Ishikawa (cell line): ENCODE measurements at regions not wholly inside any gene's neighbourhood (a gene's known extent, or its start where the extent isn't known, plus 50 kb on each side); places are given as distances from the start of the nearest gene placed in this dataset.

Source experiments
- CEBPB ChIP-seq: IDR thresholded peaks from 2 replicates; pipeline ENCODE4 v1.6.1; 2012
- CREB1 ChIP-seq: IDR thresholded peaks from 2 replicates; pipeline ENCODE4 v1.6.1; 2012; ENCODE audit warnings: low read depth
- EGR1 ChIP-seq: IDR thresholded peaks from 2 replicates; pipeline ENCODE4 v1.6.1; 2012
- EP300 ChIP-seq: IDR thresholded peaks from 2 replicates; pipeline ENCODE4 v1.6.1; 2012; ENCODE audit warnings: borderline replicate concordance
- FOXM1 ChIP-seq: IDR thresholded peaks from 2 replicates; pipeline ENCODE4 v1.6.1; 2012; ENCODE audit warnings: low read depth, borderline replicate concordance
- NFIC ChIP-seq: IDR thresholded peaks from 2 replicates; pipeline ENCODE4 v1.6.1; 2012
- RAD21 ChIP-seq: IDR thresholded peaks from 2 replicates; pipeline ENCODE4 v1.6.1; 2012; ENCODE audit warnings: low read depth
- TAF1 ChIP-seq: IDR thresholded peaks from 2 replicates; pipeline ENCODE4 v1.6.1; 2012; ENCODE audit warnings: low read depth, mild to moderate bottlenecking
- TCF12 ChIP-seq: IDR thresholded peaks from 2 replicates; pipeline ENCODE4 v1.6.1; 2012; ENCODE audit warnings: low read depth
- TEAD4 ChIP-seq: IDR thresholded peaks from 2 replicates; pipeline ENCODE4 v1.6.1; 2012
- USF1 ChIP-seq: IDR thresholded peaks from 2 replicates; pipeline ENCODE4 v1.6.1; 2012
- YY1 ChIP-seq: IDR thresholded peaks from 2 replicates; pipeline ENCODE4 v1.6.1; 2012; ENCODE audit warnings: low read depth
- ZBTB7A ChIP-seq: IDR thresholded peaks from 2 replicates; pipeline ENCODE4 v1.6.1; 2012; ENCODE audit warnings: low read depth
- TF ChIP-seq, protein P1 (sequence below): IDR thresholded peaks from 2 replicates; pipeline ENCODE4 v1.6.1; 2012; ENCODE audit warnings: low read depth, mild to moderate bottlenecking
- TF ChIP-seq, protein P2 (sequence below): IDR thresholded peaks from 2 replicates; pipeline ENCODE4 v1.6.1; 2012

- TF ChIP-seq EGR1, result no peak
Measured at GRCh38 chr5:118126159-118126558, 862.2 kb downstream of the DTWD2 start.

GRCh38 chr5:118125687-118126086 lies 862.7 kb downstream of the DTWD2 start:
- TF ChIP-seq RAD21 (no peak), FOXM1 (no peak), NFIC (no peak), CREB1 (no peak), TEAD4 (no peak), EGR1 (no peak), ZBTB7A (no peak)
- TF ChIP-seq, protein P1, sequence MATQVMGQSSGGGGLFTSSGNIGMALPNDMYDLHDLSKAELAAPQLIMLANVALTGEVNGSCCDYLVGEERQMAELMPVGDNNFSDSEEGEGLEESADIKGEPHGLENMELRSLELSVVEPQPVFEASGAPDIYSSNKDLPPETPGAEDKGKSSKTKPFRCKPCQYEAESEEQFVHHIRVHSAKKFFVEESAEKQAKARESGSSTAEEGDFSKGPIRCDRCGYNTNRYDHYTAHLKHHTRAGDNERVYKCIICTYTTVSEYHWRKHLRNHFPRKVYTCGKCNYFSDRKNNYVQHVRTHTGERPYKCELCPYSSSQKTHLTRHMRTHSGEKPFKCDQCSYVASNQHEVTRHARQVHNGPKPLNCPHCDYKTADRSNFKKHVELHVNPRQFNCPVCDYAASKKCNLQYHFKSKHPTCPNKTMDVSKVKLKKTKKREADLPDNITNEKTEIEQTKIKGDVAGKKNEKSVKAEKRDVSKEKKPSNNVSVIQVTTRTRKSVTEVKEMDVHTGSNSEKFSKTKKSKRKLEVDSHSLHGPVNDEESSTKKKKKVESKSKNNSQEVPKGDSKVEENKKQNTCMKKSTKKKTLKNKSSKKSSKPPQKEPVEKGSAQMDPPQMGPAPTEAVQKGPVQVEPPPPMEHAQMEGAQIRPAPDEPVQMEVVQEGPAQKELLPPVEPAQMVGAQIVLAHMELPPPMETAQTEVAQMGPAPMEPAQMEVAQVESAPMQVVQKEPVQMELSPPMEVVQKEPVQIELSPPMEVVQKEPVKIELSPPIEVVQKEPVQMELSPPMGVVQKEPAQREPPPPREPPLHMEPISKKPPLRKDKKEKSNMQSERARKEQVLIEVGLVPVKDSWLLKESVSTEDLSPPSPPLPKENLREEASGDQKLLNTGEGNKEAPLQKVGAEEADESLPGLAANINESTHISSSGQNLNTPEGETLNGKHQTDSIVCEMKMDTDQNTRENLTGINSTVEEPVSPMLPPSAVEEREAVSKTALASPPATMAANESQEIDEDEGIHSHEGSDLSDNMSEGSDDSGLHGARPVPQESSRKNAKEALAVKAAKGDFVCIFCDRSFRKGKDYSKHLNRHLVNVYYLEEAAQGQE, result no peak

- TF ChIP-seq, protein P2, sequence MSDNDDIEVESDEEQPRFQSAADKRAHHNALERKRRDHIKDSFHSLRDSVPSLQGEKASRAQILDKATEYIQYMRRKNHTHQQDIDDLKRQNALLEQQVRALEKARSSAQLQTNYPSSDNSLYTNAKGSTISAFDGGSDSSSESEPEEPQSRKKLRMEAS, result no peak
- TF ChIP-seq RAD21 (no peak), NFIC (no peak), TCF12 (no peak), CEBPB (no peak), EP300 (no peak), USF1 (no peak), TEAD4 (no peak), TAF1 (no peak), EGR1 (no peak), FOXM1 (no peak)
- TF ChIP-seq, protein P1, result no peak
Measured at GRCh38 chr5:118121258-118121657, 867.1 kb downstream of the DTWD2 start.

- TF ChIP-seq RAD21 (no peak), CREB1 (no peak), EGR1 (no peak), USF1 (no peak), TAF1 (no peak), EP300 (no peak), TCF12 (no peak), YY1 (no peak), FOXM1 (no peak), TEAD4 (no peak), CEBPB (no peak)
- TF ChIP-seq, protein P2, result no peak
- TF ChIP-seq, protein P1, result no peak
Measured at GRCh38 chr5:118115791-118116190, 872.6 kb downstream of the DTWD2 start.

- TF ChIP-seq FOXM1, result no peak
- TF ChIP-seq NFIC, result no peak
- TF ChIP-seq TEAD4, result no peak
- TF ChIP-seq EP300, result no peak
- no peak for TF ChIP-seq CEBPB
- TF ChIP-seq TCF12, result no peak
- TF ChIP-seq CREB1, result no peak
- TF ChIP-seq YY1, result no peak
- TF ChIP-seq EGR1, result no peak
- TF ChIP-seq, protein P1, result no peak
- no peak for TF ChIP-seq TAF1
- TF ChIP-seq USF1, result no peak
- TF ChIP-seq, protein P2, result no peak
- TF ChIP-seq RAD21, result no peak
- TF ChIP-seq ZBTB7A, result no peak
Measured at GRCh38 chr5:118111956-118112355, 876.4 kb downstream of the DTWD2 start.
